ENCODE measurements at regions not wholly inside any gene's neighbourhood (a gene's known extent, or its start where the extent isn't known, plus 50 kb on each side); places are given as distances from the start of the nearest gene placed in this dataset.

DNA sequence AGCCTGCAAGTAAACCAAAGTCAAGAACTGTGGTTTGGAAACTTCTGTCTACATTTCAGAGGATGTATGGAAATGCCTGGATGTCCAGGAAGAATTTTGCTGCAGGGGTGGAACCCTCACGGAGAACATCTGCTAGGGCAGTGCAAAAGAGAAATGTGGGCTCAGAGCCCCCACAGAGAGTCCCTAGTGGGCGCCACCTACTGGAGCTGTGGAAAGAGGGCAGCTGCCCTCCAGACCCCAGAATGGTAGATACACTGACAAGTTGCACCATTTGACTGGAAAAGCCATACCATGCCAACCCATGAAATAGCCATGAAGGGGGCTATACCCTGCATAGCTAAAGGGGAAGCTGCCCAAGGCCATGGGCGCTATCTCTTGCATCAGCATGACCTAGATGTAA is 1672.4 kb downstream of the KCNT2 start:
- H2AFZ ChIP-seq (ENCODE audit: low read depth, low read length): no peak overlapping the region
- no peaks in the 10 kb centered on the region for H3K79me2 ChIP-seq (ENCODE audit: control insufficient read depth, insufficient read depth, low read length)
- no peak for TF ChIP-seq POLR2AphosphoS5 (IDR thresholded peaks at IDR 0.05; ENCODE audit: insufficient read depth, low read depth, low read length)
- no peak overlapping the region for H3K4me2 ChIP-seq (ENCODE audit: insufficient read depth, low read length)
- no peaks in the 10 kb centered on the region for H3K27me3 ChIP-seq (ENCODE audit: control insufficient read depth in 2 of 2, insufficient read depth in 2 of 2, low read length in 2 of 2)
- dilution Hi-C loops (cut with MboI; ENCODE audit: extremely low pct_ligation_motif_present, low sequenced_read_pairs) (no loop called here), intact Hi-C loops (cut with micrococcal nuclease) (no loop called here)
- no peak for DNase-seq (ENCODE audit: low read depth, low spot score)
- H3K4me3 ChIP-seq (replicated peaks in 1 of 3; ENCODE audit: insufficient read depth in 1 of 3, low read depth in 1 of 3, low read length in 3 of 3): no peak overlapping the region
- BruUV-seq (replicated peaks): no TSS peak
- H3K36me3 ChIP-seq (ENCODE audit: control insufficient read depth in 2 of 2, extremely low read depth in 1 of 2, insufficient read depth in 2 of 2, low read length in 2 of 2): no peaks in the 10 kb centered on the region
- H4K20me1 ChIP-seq (replicated peaks; ENCODE audit: control insufficient read depth, extremely low read depth, insufficient read depth, low read length): no peaks in the 10 kb centered on the region
- H3K4me1 ChIP-seq (ENCODE audit: control insufficient read depth, extremely low read depth, insufficient read depth, low read length): no peaks in the 10 kb centered on the region
- POLR2A ChIA-PET: no interaction called here
- no peak overlapping the region for H3K27ac ChIP-seq (ENCODE audit: insufficient read depth, low read depth, low read length)
- CTCF ChIA-PET: no interaction called here
- no peaks in the 10 kb centered on the region for H3K9me1 ChIP-seq (replicated peaks; ENCODE audit: control insufficient read depth, extremely low read depth, insufficient read depth, low read length)
- H3K9me3 ChIP-seq (replicated peaks; ENCODE audit: control insufficient read depth, insufficient read depth, low read length): peaks cover 3% of the 10 kb centered on the region
- FAIRE-seq: no peak
- no peak overlapping the region for H3K9ac ChIP-seq (replicated peaks; ENCODE audit: extremely low read depth, insufficient read depth, low read length)

DNA sequence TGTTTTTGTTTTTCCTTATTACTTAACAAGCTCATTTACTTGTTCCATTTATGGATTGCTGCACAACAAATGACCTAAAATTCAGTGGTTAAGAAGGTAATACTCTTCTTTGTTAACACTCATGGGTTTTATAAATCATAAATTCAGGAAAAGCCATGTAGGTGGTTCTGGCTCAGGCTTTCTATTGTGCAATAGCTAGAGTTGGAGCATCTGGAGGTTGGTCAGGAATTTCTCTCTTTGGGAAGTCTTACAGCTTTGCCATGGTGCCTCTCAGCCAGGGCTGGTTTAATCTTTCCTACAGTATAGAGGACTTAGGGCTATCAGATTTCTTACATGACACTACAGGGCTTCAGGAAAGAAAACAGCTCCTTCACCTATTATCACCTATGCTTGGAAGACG is 1677.1 kb downstream of the KCNT2 start:
- H3K79me2 ChIP-seq (ENCODE audit: control insufficient read depth, insufficient read depth, low read length): no peaks in the 10 kb centered on the region
- dilution Hi-C loops (cut with MboI; ENCODE audit: extremely low pct_ligation_motif_present, low sequenced_read_pairs) (no loop called here), intact Hi-C loops (cut with micrococcal nuclease) (no loop called here)
- TF ChIP-seq, protein P1, sequence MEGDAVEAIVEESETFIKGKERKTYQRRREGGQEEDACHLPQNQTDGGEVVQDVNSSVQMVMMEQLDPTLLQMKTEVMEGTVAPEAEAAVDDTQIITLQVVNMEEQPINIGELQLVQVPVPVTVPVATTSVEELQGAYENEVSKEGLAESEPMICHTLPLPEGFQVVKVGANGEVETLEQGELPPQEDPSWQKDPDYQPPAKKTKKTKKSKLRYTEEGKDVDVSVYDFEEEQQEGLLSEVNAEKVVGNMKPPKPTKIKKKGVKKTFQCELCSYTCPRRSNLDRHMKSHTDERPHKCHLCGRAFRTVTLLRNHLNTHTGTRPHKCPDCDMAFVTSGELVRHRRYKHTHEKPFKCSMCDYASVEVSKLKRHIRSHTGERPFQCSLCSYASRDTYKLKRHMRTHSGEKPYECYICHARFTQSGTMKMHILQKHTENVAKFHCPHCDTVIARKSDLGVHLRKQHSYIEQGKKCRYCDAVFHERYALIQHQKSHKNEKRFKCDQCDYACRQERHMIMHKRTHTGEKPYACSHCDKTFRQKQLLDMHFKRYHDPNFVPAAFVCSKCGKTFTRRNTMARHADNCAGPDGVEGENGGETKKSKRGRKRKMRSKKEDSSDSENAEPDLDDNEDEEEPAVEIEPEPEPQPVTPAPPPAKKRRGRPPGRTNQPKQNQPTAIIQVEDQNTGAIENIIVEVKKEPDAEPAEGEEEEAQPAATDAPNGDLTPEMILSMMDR (IDR thresholded peaks at IDR 0.05; ENCODE audit: extremely low read depth in 1 of 2, insufficient read depth in 1 of 2, low read depth in 1 of 2, low read length in 2 of 2): no peak
- TF ChIP-seq JUN (IDR thresholded peaks at IDR 0.05; ENCODE audit: borderline replicate concordance, insufficient read depth, insufficient read length, low read depth) (no peak), POLR2AphosphoS5 (IDR thresholded peaks at IDR 0.05; ENCODE audit: insufficient read depth, low read depth, low read length) (no peak), GATA2 (IDR thresholded peaks at IDR 0.05; ENCODE audit: insufficient read depth, insufficient read length, low read depth, low read length) (no peak), MYC (IDR thresholded peaks at IDR 0.05; ENCODE audit: low read depth, low read length) (no peak)
- TF ChIP-seq, protein P2, sequence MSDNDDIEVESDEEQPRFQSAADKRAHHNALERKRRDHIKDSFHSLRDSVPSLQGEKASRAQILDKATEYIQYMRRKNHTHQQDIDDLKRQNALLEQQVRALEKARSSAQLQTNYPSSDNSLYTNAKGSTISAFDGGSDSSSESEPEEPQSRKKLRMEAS (IDR thresholded peaks at IDR 0.05; ENCODE audit: insufficient read depth, insufficient read length): no peak
- no peak overlapping the region for H3K9ac ChIP-seq (replicated peaks; ENCODE audit: extremely low read depth, insufficient read depth, low read length)
- BruUV-seq (replicated peaks): no TSS peak
- H3K9me3 ChIP-seq (replicated peaks; ENCODE audit: control insufficient read depth, insufficient read depth, low read length): peaks cover 5% of the 10 kb centered on the region
- DNase-seq (ENCODE audit: low read depth, low spot score): no peak
- no peaks in the 10 kb centered on the region for H3K27me3 ChIP-seq (ENCODE audit: control insufficient read depth in 2 of 2, insufficient read depth in 2 of 2, low read length in 2 of 2)
- no peak overlapping the region for H3K4me3 ChIP-seq (replicated peaks in 1 of 3; ENCODE audit: insufficient read depth in 1 of 3, low read depth in 1 of 3, low read length in 3 of 3)
- FAIRE-seq: no peak
- no peak overlapping the region for H3K4me2 ChIP-seq (ENCODE audit: insufficient read depth, low read length)
- no peaks in the 10 kb centered on the region for H3K9me1 ChIP-seq (replicated peaks; ENCODE audit: control insufficient read depth, extremely low read depth, insufficient read depth, low read length)
- CTCF ChIA-PET: no interaction called here
- no peak overlapping the region for H2AFZ ChIP-seq (ENCODE audit: low read depth, low read length)
- no peak overlapping the region for H3K27ac ChIP-seq (ENCODE audit: insufficient read depth, low read depth, low read length)
- POLR2A ChIA-PET: no interaction called here
- H4K20me1 ChIP-seq (replicated peaks; ENCODE audit: control insufficient read depth, extremely low read depth, insufficient read depth, low read length): no peaks in the 10 kb centered on the region
- H3K4me1 ChIP-seq (ENCODE audit: control insufficient read depth, extremely low read depth, insufficient read depth, low read length): no peaks in the 10 kb centered on the region
- no peaks in the 10 kb centered on the region for H3K36me3 ChIP-seq (ENCODE audit: control insufficient read depth in 2 of 2, extremely low read depth in 1 of 2, insufficient read depth in 2 of 2, low read length in 2 of 2)
